IMR-90 (cell line): ENCODE measurements at regions not wholly inside any gene's neighbourhood (a gene's known extent, or its start where the extent isn't known, plus 50 kb on each side); places are given as distances from the start of the nearest gene placed in this dataset.
A peak's percentile ranks its signal among the peaks of the same experiment; 100 is the strongest.

ENCODE experiments used
- ATAC-seq: fragments of 200-7000 bp; cut with Tn5 transposase; 2 replicates; pipeline ENCODE4 v1.9.1; 2020; ENCODE audit warnings: low read depth, mild to moderate bottlenecking, moderate library complexity
- BruUV-seq: library from RNA; stranded (reverse); fragments of 400-500 nt; replicated peaks from 2 replicates; lab custom pipeline; 2021; lab: Mats Ljungman, UMichigan
- CTCF ChIA-PET: fragments of 300-600 bp; formaldehyde crosslinking; extraction: SDS; loops from one replicate; lab custom pipeline; 2021; ENCODE audit warnings: antibody characterized with exemption; lab: Yijun Ruan, JAX
- POLR2A ChIA-PET: fragments of 300-600 bp; sonication (Branson Sonifier 250); formaldehyde crosslinking; loops from one replicate; lab custom pipeline; 2022; ENCODE audit warnings: antibody characterized with exemption; ENCODE audit not compliant: unreplicated experiment; lab: Charles Lee
- DNase-seq: peaks from one replicate; pipeline ENCODE4 v3.0.0; 2013
- H2AFZ ChIP-seq: replicated peaks from 2 replicates; pipeline ENCODE3; 2013; ENCODE audit warnings: low read length, mild to moderate bottlenecking; ENCODE audit not compliant: poor library complexity
- H2AK5ac ChIP-seq: 2 replicates; pipeline ENCODE4 v1.6.1; 2013; ENCODE audit warnings: low read depth, low read length, inconsistent platforms
- H2AK9ac ChIP-seq: replicated peaks from 2 replicates; pipeline ENCODE3; 2013; ENCODE audit warnings: mild to moderate bottlenecking, low read depth, low read length, moderate library complexity; ENCODE audit not compliant: poor library complexity
- H2BK120ac ChIP-seq: 2 replicates; pipeline ENCODE4 v1.6.1; 2013; ENCODE audit warnings: low read depth, low read length, inconsistent platforms
- H2BK15ac ChIP-seq: 3 replicates; pipeline ENCODE4 v1.6.1; 2013; ENCODE audit warnings: low read depth, low read length, inconsistent platforms
- H2BK20ac ChIP-seq: 2 replicates; pipeline ENCODE4 v1.6.1; 2013; ENCODE audit warnings: low read depth, mild to moderate bottlenecking, inconsistent platforms, low read length, moderate library complexity
- H2BK5ac ChIP-seq: 2 replicates; pipeline ENCODE4 v1.6.1; 2013; ENCODE audit warnings: mild to moderate bottlenecking, low read depth, low read length, inconsistent platforms; ENCODE audit not compliant: poor library complexity, severe bottlenecking
- H3K14ac ChIP-seq: replicated peaks from 2 replicates; pipeline ENCODE4 v1.6.1; 2013; ENCODE audit warnings: low read depth, low read length, inconsistent platforms
- H3K18ac ChIP-seq: 2 replicates; pipeline ENCODE4 v1.6.1; 2013; ENCODE audit warnings: low read depth, low read length, control low read depth
- H3K23ac ChIP-seq: 2 replicates; pipeline ENCODE4 v1.6.1; 2013; ENCODE audit warnings: low read depth, low read length, inconsistent platforms
- H3K27ac ChIP-seq: 2 replicates; pipeline ENCODE4 v1.5.1; 2013; ENCODE audit warnings: mild to moderate bottlenecking, control low read depth, low read length; ENCODE audit not compliant: insufficient read depth
- H3K27me3 ChIP-seq: 2 replicates; pipeline ENCODE4 v1.6.1; 2013; ENCODE audit warnings: low read length; ENCODE audit not compliant: control insufficient read depth, insufficient read depth
- H3K36me3 ChIP-seq: 2 replicates; pipeline ENCODE4 v1.6.1; 2013; ENCODE audit warnings: low read length, mixed read lengths; ENCODE audit not compliant: control insufficient read depth, insufficient read depth
- H3K4ac ChIP-seq: 2 replicates; pipeline ENCODE4 v1.6.1; 2013; ENCODE audit warnings: low read depth, low read length, inconsistent platforms
- H3K4me1 ChIP-seq: 2 replicates; pipeline ENCODE4 v1.6.1; 2013; ENCODE audit warnings: low read length, mixed read lengths; ENCODE audit not compliant: control insufficient read depth, insufficient read depth
- H3K4me2 ChIP-seq: 2 replicates; pipeline ENCODE4 v1.6.1; 2013; ENCODE audit warnings: low read depth, mild to moderate bottlenecking, control low read depth, low read length, moderate library complexity
- H3K4me3 ChIP-seq: 2 replicates; pipeline ENCODE4 v1.5.1; 2013; ENCODE audit warnings: low read depth, mild to moderate bottlenecking, control low read depth, low read length, moderate library complexity; ENCODE audit not compliant: insufficient read depth
- H3K56ac ChIP-seq: 2 replicates; pipeline ENCODE4 v1.6.1; 2013; ENCODE audit warnings: low read length, inconsistent platforms; ENCODE audit not compliant: insufficient read depth; ENCODE audit errors: extremely low read depth
- H3K79me1 ChIP-seq, 2 experiments: 2 replicates each; pipeline ENCODE4 v1.6.1; 2013; ENCODE audit warnings: low read length in 2 of 2, inconsistent platforms in 1 of 2, low read depth in 1 of 2
- H3K9ac ChIP-seq: 2 replicates; pipeline ENCODE4 v1.6.1; 2013; ENCODE audit warnings: low read depth, low read length, control low read depth
- H3K9me1 ChIP-seq: 2 replicates; pipeline ENCODE4 v1.6.1; 2013; ENCODE audit warnings: low read length, inconsistent platforms; ENCODE audit not compliant: insufficient read depth
- H3K9me3 ChIP-seq: 2 replicates; pipeline ENCODE4 v1.6.1; 2013; ENCODE audit warnings: low read length; ENCODE audit not compliant: control insufficient read depth, insufficient read depth
- H4K20me1 ChIP-seq: 2 replicates; pipeline ENCODE4 v1.6.1; 2013; ENCODE audit warnings: low read length, inconsistent platforms; ENCODE audit not compliant: insufficient read depth
- H4K5ac ChIP-seq: 2 replicates; pipeline ENCODE4 v1.6.1; 2013; ENCODE audit warnings: mild to moderate bottlenecking, low read depth, low read length, control low read depth
- H4K8ac ChIP-seq, 2 experiments: 2 replicates each; pipeline ENCODE4 v1.6.1; 2013; ENCODE audit warnings: low read depth in 2 of 2, low read length in 2 of 2, control low read depth in 1 of 2, inconsistent platforms in 1 of 2
- H4K91ac ChIP-seq: 2 replicates; pipeline ENCODE4 v1.6.1; 2013; ENCODE audit warnings: low read depth, low read length, inconsistent platforms; ENCODE audit not compliant: insufficient read depth
- BHLHE40 ChIP-seq: fragments of 150-350 bp; IDR thresholded peaks from 2 replicates; pipeline ENCODE4 v1.6.1; 2016; ENCODE audit warnings: mild to moderate bottlenecking, low read depth, low read length
- CEBPB ChIP-seq: IDR thresholded peaks from 2 replicates; pipeline ENCODE4 v1.6.1; 2012; ENCODE audit warnings: low read depth, low read length, improper control_type of control experiment
- CHD1 ChIP-seq: IDR thresholded peaks from 2 replicates; pipeline ENCODE4 v1.6.1; 2012; ENCODE audit warnings: low read depth, low read length, improper control_type of control experiment
- CTCF ChIP-seq: conservative IDR thresholded peaks from 2 replicates; pipeline ENCODE4 v1.5.1; 2012; ENCODE audit warnings: mild to moderate bottlenecking, low read depth, low read length, improper control_type of control experiment
- FOS ChIP-seq: fragments of 150-350 bp; IDR thresholded peaks from 2 replicates; pipeline ENCODE4 v1.6.1; 2016; ENCODE audit warnings: low read depth, low read length
- MAFK ChIP-seq: IDR thresholded peaks from 2 replicates; pipeline ENCODE4 v1.6.1; 2012; ENCODE audit warnings: low read depth, low read length, improper control_type of control experiment
- MAZ ChIP-seq: IDR thresholded peaks from 2 replicates; pipeline ENCODE4 v1.6.1; 2012; ENCODE audit warnings: low read depth, mild to moderate bottlenecking, low read length, improper control_type of control experiment, moderate library complexity, borderline replicate concordance
- MXI1 ChIP-seq: IDR thresholded peaks from 2 replicates; pipeline ENCODE4 v1.6.1; 2012; ENCODE audit warnings: low read depth, mild to moderate bottlenecking, low read length, moderate library complexity, borderline replicate concordance
- NFE2L2 ChIP-seq: fragments of 150-350 bp; IDR thresholded peaks from 2 replicates; pipeline ENCODE4 v1.6.1; 2016; ENCODE audit warnings: low read depth, mild to moderate bottlenecking, low read length
- POLR2A ChIP-seq: IDR thresholded peaks from 2 replicates; pipeline ENCODE4 v1.6.1; 2012; ENCODE audit warnings: mild to moderate bottlenecking, low read depth, low read length
- RAD21 ChIP-seq: IDR thresholded peaks from 2 replicates; pipeline ENCODE4 v1.6.1; 2012; ENCODE audit warnings: low read length, improper control_type of control experiment
- RCOR1 ChIP-seq: IDR thresholded peaks from 2 replicates; pipeline ENCODE4 v1.6.1; 2012; ENCODE audit warnings: mild to moderate bottlenecking, low read length, improper control_type of control experiment; ENCODE audit not compliant: insufficient replicate concordance
- RFX5 ChIP-seq: IDR thresholded peaks from 2 replicates; pipeline ENCODE4 v1.8.0; 2012; ENCODE audit warnings: low read depth, mild to moderate bottlenecking, low read length, moderate library complexity
- SMC3 ChIP-seq: fragments of 150-350 bp; IDR thresholded peaks from 2 replicates; pipeline ENCODE4 v1.6.1; 2016; ENCODE audit warnings: low read depth, mild to moderate bottlenecking, antibody characterized with exemption, low read length, moderate library complexity
- WGBS, 2 experiments: methylation state at CpG; one replicate each; pipeline versions ENCODE4 v1.1.5 to v1.1.7; 2013; ENCODE audit warnings: missing lambda C conversion rate in 2 of 2; ENCODE audit not compliant: insufficient read length in 1 of 2; ENCODE audit errors: extremely low coverage in 2 of 2; 5-methylcytosine and 5-hydroxymethylcytosine counted together
- dilution Hi-C: fragments of 300-500 bp; cut with HindIII; formaldehyde crosslinking; loops from one replicate; pipeline ENCODE4 v1.14.3; 2018; ENCODE audit warnings: low sequenced_read_pairs; ENCODE audit not compliant: unreplicated experiment
- in situ Hi-C: fragments of 300-500 bp; cut with MboI; formaldehyde crosslinking; loops from 3 replicates; pipeline ENCODE4 v1.14.3; 2019; ENCODE audit warnings: low sequenced_read_pairs, inconsistent platforms, mixed read lengths
- intact Hi-C: fragments of 100-400 bp; cut with micrococcal nuclease; formaldehyde crosslinking; loops from 2 replicates; pipeline ENCODE4 v1.10.0; 2022
- TF ChIP-seq, protein P1 (sequence below): fragments of 150-350 bp; IDR thresholded peaks from 2 replicates; pipeline ENCODE4 v1.6.1; 2017; ENCODE audit warnings: mild to moderate bottlenecking, antibody characterized with exemption, low read length, low read depth
- TF ChIP-seq, protein P2 (sequence below): fragments of 150-350 bp; IDR thresholded peaks from 2 replicates; pipeline ENCODE4 v1.6.1; 2016; ENCODE audit warnings: low read depth, mild to moderate bottlenecking, low read length, moderate library complexity, borderline replicate concordance

GRCh38 chr3:153293265-153293664, 131.2 kb downstream of the RAP2B start:
- peaks cover 3% of the 10 kb centered on the region; the same call in 1 of the 2 replicates for H3K4me1 ChIP-seq
- no peak overlapping the region for H3K23ac ChIP-seq
- intact Hi-C loops: no loop called here
- H4K5ac ChIP-seq: peak overlapping the region; percentile 83; the same call in 1 of the 2 replicates
- ChIA-PET POLR2A (no interaction called here), CTCF (interaction anchor here (0.6 kb wide), 1 partner anchor 69 kb away, joined by 4 read pairs; no protein-coding TSS in a partner anchor)
- H3K27ac ChIP-seq: peak overlapping the region; percentile 75
- BruUV-seq: no TSS peak
- peak overlapping the region in 1 of 2 experiments; percentile 13; a peak in 1 of 4 replicates for H4K8ac ChIP-seq
- TF ChIP-seq NFE2L2: peak; percentile 83; the same call in 1 of the 2 replicates
- no peak for TF ChIP-seq CTCF
- peak; percentile 69 for TF ChIP-seq MAFK
- no peak for TF ChIP-seq RCOR1
- no peak for TF ChIP-seq RAD21
- TF ChIP-seq FOS: peak; percentile 83
- no peak for TF ChIP-seq MAZ
- TF ChIP-seq POLR2A: no peak
- TF ChIP-seq, protein P1, sequence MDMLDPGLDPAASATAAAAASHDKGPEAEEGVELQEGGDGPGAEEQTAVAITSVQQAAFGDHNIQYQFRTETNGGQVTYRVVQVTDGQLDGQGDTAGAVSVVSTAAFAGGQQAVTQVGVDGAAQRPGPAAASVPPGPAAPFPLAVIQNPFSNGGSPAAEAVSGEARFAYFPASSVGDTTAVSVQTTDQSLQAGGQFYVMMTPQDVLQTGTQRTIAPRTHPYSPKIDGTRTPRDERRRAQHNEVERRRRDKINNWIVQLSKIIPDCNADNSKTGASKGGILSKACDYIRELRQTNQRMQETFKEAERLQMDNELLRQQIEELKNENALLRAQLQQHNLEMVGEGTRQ: no peak
- peak; percentile 98 for TF ChIP-seq CEBPB
- TF ChIP-seq SMC3: no peak
- TF ChIP-seq RFX5: no peak
- TF ChIP-seq, protein P2, sequence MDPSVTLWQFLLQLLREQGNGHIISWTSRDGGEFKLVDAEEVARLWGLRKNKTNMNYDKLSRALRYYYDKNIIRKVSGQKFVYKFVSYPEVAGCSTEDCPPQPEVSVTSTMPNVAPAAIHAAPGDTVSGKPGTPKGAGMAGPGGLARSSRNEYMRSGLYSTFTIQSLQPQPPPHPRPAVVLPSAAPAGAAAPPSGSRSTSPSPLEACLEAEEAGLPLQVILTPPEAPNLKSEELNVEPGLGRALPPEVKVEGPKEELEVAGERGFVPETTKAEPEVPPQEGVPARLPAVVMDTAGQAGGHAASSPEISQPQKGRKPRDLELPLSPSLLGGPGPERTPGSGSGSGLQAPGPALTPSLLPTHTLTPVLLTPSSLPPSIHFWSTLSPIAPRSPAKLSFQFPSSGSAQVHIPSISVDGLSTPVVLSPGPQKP: no peak
- TF ChIP-seq BHLHE40: no peak
- TF ChIP-seq CHD1: no peak
- TF ChIP-seq MXI1: no peak
- DNase-seq: peak; percentile 78
- no peaks in the 10 kb centered on the region for H3K36me3 ChIP-seq
- H4K91ac ChIP-seq: no peak overlapping the region
- H2BK15ac ChIP-seq: 0 out of 3 replicates have a peak overlapping the region, but pooled peaks have one; percentile 8
- peak overlapping the region; percentile 94 for H3K18ac ChIP-seq
- H3K56ac ChIP-seq: no peak overlapping the region
- no peak overlapping the region for H2AK9ac ChIP-seq
- dilution Hi-C loops: no loop called here
- H3K4me3 ChIP-seq: peak overlapping the region; percentile 2; the same call in 1 of the 2 replicates
- peak overlapping the region; percentile 68; the same call in 1 of the 2 replicates for H2BK120ac ChIP-seq
- H3K79me1 ChIP-seq: no peaks in the 10 kb centered on the region
- peak overlapping the region; percentile 90 for H3K4me2 ChIP-seq
- in situ Hi-C loops: no loop called here
- H3K9me1 ChIP-seq: peaks cover 5% of the 10 kb centered on the region; the same call in 1 of the 2 replicates
- H3K27me3 ChIP-seq: no peaks in the 10 kb centered on the region
- no peaks in the 10 kb centered on the region for H3K9me3 ChIP-seq
- ATAC-seq: peak; percentile 79
- peak overlapping the region; percentile 27; the same call in 1 of the 2 replicates for H3K4ac ChIP-seq
- H2AK5ac ChIP-seq: no peak overlapping the region
- H3K9ac ChIP-seq: no peak overlapping the region
- no peak overlapping the region for H2AFZ ChIP-seq
- H3K14ac ChIP-seq: no peak overlapping the region
- peak overlapping the region; percentile 95 for H2BK5ac ChIP-seq
- H2BK20ac ChIP-seq: peak overlapping the region; percentile 53; the same call in 1 of the 2 replicates
- WGBS, 2 experiments: no CpG with 5 or more reads among the region's 5 CpGs
- H4K20me1 ChIP-seq: no peaks in the 10 kb centered on the region
